ENCODE measurements at regions not wholly inside any gene's neighbourhood (a gene's known extent, or its start where the extent isn't known, plus 50 kb on each side); places are given as distances from the start of the nearest gene placed in this dataset.

- no peak for ATAC-seq
- TF ChIP-seq RARB (CRISPR knock-in tag; IDR thresholded peaks at IDR 0.05), result no peak
- no peak for TF ChIP-seq BACH2 (CRISPR knock-in tag; IDR thresholded peaks at IDR 0.05; ENCODE audit: borderline replicate concordance)
- no peak for TF ChIP-seq CSRNP3 (CRISPR knock-in tag; IDR thresholded peaks at IDR 0.05)
- no peak for TF ChIP-seq OSR1 (CRISPR knock-in tag; IDR thresholded peaks at IDR 0.05)
- no peak for TF ChIP-seq GLIS3 (CRISPR knock-in tag; IDR thresholded peaks at IDR 0.05)
- no peak for TF ChIP-seq ZC3H10 (CRISPR knock-in tag; IDR thresholded peaks at IDR 0.05)
- TF ChIP-seq PPARA (CRISPR knock-in tag; IDR thresholded peaks at IDR 0.05; ENCODE audit: borderline replicate concordance), result no peak
- no peak for TF ChIP-seq CSDC2 (CRISPR knock-in tag; IDR thresholded peaks at IDR 0.05)
- TF ChIP-seq ZFP3 (CRISPR knock-in tag; IDR thresholded peaks at IDR 0.05), result no peak
Measured at GRCh38 chr7:84549409-84549808, 354.8 kb upstream of the SEMA3A start.

GRCh38 chr7:84548366-84549365 lies 354.1 kb upstream of the SEMA3A start:
- peak; percentile 69 for ATAC-seq
- TF ChIP-seq POU6F1 (CRISPR knock-in tag; IDR thresholded peaks at IDR 0.05; ENCODE audit: borderline replicate concordance, low read depth) (no peak), ISL1 (CRISPR knock-in tag; IDR thresholded peaks at IDR 0.05) (peak; percentile 44; the same call in 1 of the 2 replicates)

- no peak for ATAC-seq
- TF ChIP-seq PPARA (CRISPR knock-in tag; IDR thresholded peaks at IDR 0.05; ENCODE audit: borderline replicate concordance) (no peak), BACH2 (CRISPR knock-in tag; IDR thresholded peaks at IDR 0.05; ENCODE audit: borderline replicate concordance) (no peak), ZFP30 (CRISPR knock-in tag; IDR thresholded peaks at IDR 0.05) (no peak), POU6F1 (CRISPR knock-in tag; IDR thresholded peaks at IDR 0.05; ENCODE audit: borderline replicate concordance, low read depth) (no peak), PATZ1 (CRISPR knock-in tag; IDR thresholded peaks at IDR 0.05; ENCODE audit: borderline replicate concordance) (no peak), RARB (CRISPR knock-in tag; IDR thresholded peaks at IDR 0.05) (no peak), TSHZ2 (CRISPR knock-in tag; IDR thresholded peaks at IDR 0.05) (no peak), ISL1 (CRISPR knock-in tag; IDR thresholded peaks at IDR 0.05) (no peak), ZNF8 (CRISPR knock-in tag; IDR thresholded peaks at IDR 0.05) (no peak), GLIS3 (CRISPR knock-in tag; IDR thresholded peaks at IDR 0.05) (no peak), ZNF565 (CRISPR knock-in tag; conservative IDR thresholded peaks at IDR 0.05; ENCODE audit: low read depth) (no peak), CREB5 (CRISPR knock-in tag; IDR thresholded peaks at IDR 0.05; ENCODE audit: low read depth) (no peak), ESRRG (CRISPR knock-in tag; IDR thresholded peaks at IDR 0.05) (no peak), CSRNP3 (CRISPR knock-in tag; IDR thresholded peaks at IDR 0.05) (no peak), SNAI2 (CRISPR knock-in tag; IDR thresholded peaks at IDR 0.05) (no peak), OSR1 (CRISPR knock-in tag; IDR thresholded peaks at IDR 0.05) (no peak), ZFP3 (CRISPR knock-in tag; IDR thresholded peaks at IDR 0.05) (no peak), CSDC2 (CRISPR knock-in tag; IDR thresholded peaks at IDR 0.05) (no peak), ZNF70 (CRISPR knock-in tag; IDR thresholded peaks at IDR 0.05) (no peak), TOX (CRISPR knock-in tag; IDR thresholded peaks at IDR 0.05; ENCODE audit: borderline replicate concordance) (no peak)
Measured at GRCh38 chr7:84547331-84547730, 352.7 kb upstream of the SEMA3A start.
